ENCODE measurements at regions not wholly inside any gene's neighbourhood (a gene's known extent, or its start where the extent isn't known, plus 50 kb on each side); places are given as distances from the start of the nearest gene placed in this dataset.

- TF ChIP-seq, protein P1, sequence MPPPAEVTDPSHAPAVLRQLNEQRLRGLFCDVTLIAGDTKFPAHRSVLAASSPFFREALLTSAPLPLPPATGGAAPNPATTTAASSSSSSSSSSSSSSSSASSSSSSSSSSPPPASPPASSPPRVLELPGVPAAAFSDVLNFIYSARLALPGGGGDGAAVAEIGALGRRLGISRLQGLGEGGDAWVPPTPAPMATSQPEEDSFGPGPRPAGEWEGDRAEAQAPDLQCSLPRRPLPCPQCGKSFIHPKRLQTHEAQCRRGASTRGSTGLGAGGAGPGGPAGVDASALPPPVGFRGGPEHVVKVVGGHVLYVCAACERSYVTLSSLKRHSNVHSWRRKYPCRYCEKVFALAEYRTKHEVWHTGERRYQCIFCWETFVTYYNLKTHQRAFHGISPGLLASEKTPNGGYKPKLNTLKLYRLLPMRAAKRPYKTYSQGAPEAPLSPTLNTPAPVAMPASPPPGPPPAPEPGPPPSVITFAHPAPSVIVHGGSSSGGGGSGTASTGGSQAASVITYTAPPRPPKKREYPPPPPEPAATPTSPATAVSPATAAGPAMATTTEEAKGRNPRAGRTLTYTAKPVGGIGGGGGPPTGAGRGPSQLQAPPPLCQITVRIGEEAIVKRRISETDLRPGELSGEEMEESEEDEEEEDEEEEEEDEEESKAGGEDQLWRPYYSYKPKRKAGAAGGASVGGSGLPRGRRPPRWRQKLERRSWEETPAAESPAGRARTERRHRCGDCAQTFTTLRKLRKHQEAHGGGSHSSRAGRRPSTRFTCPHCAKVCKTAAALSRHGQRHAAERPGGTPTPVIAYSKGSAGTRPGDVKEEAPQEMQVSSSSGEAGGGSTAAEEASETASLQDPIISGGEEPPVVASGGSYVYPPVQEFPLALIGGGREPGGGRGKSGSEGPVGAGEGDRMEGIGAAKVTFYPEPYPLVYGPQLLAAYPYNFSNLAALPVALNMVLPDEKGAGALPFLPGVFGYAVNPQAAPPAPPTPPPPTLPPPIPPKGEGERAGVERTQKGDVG (CRISPR knock-in tag; IDR thresholded peaks at IDR 0.05) = no peak
- TF ChIP-seq BHLHE40 (IDR thresholded peaks at IDR 0.05; ENCODE audit: borderline replicate concordance in 1 of 2, low read depth in 2 of 2, low read length in 1 of 2) = 0 out of 4 replicates have a peak, but pooled peaks of 1 of the 2 experiments have one; percentile 30
- no peak for TF ChIP-seq ESRRA (IDR thresholded peaks at IDR 0.05; ENCODE audit: low read length)
- TF ChIP-seq NFXL1 (IDR thresholded peaks at IDR 0.05; ENCODE audit: borderline replicate concordance) = no peak
- peak; percentile 75; the same call in 1 of the 2 replicates for TF ChIP-seq NBN (IDR thresholded peaks at IDR 0.05)
- no peak for TF ChIP-seq TCF12 (IDR thresholded peaks at IDR 0.05; ENCODE audit: low read depth, low read length)
- TF ChIP-seq NFYB (IDR thresholded peaks at IDR 0.05; ENCODE audit: insufficient read depth, low read depth, low read length) = no peak
- no peak for TF ChIP-seq HCFC1 (IDR thresholded peaks at IDR 0.05; ENCODE audit: low read length)
- TF ChIP-seq E2F4 (IDR thresholded peaks at IDR 0.05; ENCODE audit: low read depth, low read length) = no peak
- TF ChIP-seq MTA3 (IDR thresholded peaks at IDR 0.05; ENCODE audit: borderline replicate concordance, low read length) = no peak
- no peak for TF ChIP-seq BRCA1 (IDR thresholded peaks at IDR 0.05; ENCODE audit: low read depth, low read length)
- no peak for TF ChIP-seq RBBP5 (conservative IDR thresholded peaks at IDR 0.05)
- 0 out of 2 replicates have a peak, but pooled peaks have one; percentile 40 for TF ChIP-seq FOXM1 (IDR thresholded peaks at IDR 0.05; ENCODE audit: low read depth, low read length)
- TF ChIP-seq, protein P2, sequence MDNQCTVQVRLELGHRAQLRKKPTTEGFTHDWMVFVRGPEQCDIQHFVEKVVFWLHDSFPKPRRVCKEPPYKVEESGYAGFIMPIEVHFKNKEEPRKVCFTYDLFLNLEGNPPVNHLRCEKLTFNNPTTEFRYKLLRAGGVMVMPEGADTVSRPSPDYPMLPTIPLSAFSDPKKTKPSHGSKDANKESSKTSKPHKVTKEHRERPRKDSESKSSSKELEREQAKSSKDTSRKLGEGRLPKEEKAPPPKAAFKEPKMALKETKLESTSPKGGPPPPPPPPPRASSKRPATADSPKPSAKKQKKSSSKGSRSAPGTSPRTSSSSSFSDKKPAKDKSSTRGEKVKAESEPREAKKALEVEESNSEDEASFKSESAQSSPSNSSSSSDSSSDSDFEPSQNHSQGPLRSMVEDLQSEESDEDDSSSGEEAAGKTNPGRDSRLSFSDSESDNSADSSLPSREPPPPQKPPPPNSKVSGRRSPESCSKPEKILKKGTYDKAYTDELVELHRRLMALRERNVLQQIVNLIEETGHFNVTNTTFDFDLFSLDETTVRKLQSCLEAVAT (IDR thresholded peaks at IDR 0.05) = peak; percentile 51; the same call in 1 of the 2 replicates
- TF ChIP-seq YY1 (IDR thresholded peaks at IDR 0.05; ENCODE audit: low read depth, low read length) = no peak
- no peak for TF ChIP-seq WRNIP1 (IDR thresholded peaks at IDR 0.05; ENCODE audit: borderline replicate concordance, low read depth, low read length)
- TF ChIP-seq MAX (IDR thresholded peaks at IDR 0.05; ENCODE audit: low read depth, low read length) = no peak
- 0 out of 2 replicates have a peak, but pooled peaks have one; percentile 15 for TF ChIP-seq ZNF207 (IDR thresholded peaks at IDR 0.05; ENCODE audit: borderline replicate concordance)
- no peak for TF ChIP-seq RELA (IDR thresholded peaks at IDR 0.05; ENCODE audit: borderline replicate concordance, partially characterized antibody)
- peak; percentile 39; the same call in 1 of the 2 replicates for TF ChIP-seq RUNX3 (IDR thresholded peaks at IDR 0.05; ENCODE audit: low read length)
- TF ChIP-seq CHD4 (IDR thresholded peaks at IDR 0.05) = no peak
- TF ChIP-seq ATF3 (IDR thresholded peaks at IDR 0.05; ENCODE audit: borderline replicate concordance, extremely low read depth, low read depth, low read length) = no peak
- 0 out of 2 replicates have a peak, but pooled peaks have one; percentile 22 for TF ChIP-seq MXI1 (IDR thresholded peaks at IDR 0.05; ENCODE audit: low read depth, low read length)
- no peak for TF ChIP-seq KAT2A (conservative IDR thresholded peaks at IDR 0.05; ENCODE audit: control insufficient read depth, low read depth, low read length)
- peak; percentile 24 for TF ChIP-seq MEF2B (IDR thresholded peaks at IDR 0.05; ENCODE audit: partially characterized antibody, poor library complexity, severe bottlenecking)
Measured at GRCh38 chr3:180278583-180279188, 241.9 kb upstream of the PEX5L start (continued).

Data from GM12878 (cell line).